RWPE2 (cell line): ENCODE measurements at regions not wholly inside any gene's neighbourhood (a gene's known extent, or its start where the extent isn't known, plus 50 kb on each side); places are given as distances from the start of the nearest gene placed in this dataset.
A peak's percentile ranks its signal among the peaks of the same experiment; 100 is the strongest.

ENCODE experiments used
- ATAC-seq: fragments of 200-7000 bp; cut with Tn5 transposase; 3 replicates; pipeline ENCODE4 v1.9.1; 2021; ENCODE audit warnings: low read depth
- DNase-seq: peaks from one replicate; pipeline ENCODE4 v3.0.0-alpha.2; 2020; ENCODE audit warnings: low spot score
- H3K27ac ChIP-seq: fragments of 450-650 bp; 2 replicates; pipeline ENCODE4 v1.5.1; 2017; ENCODE audit warnings: mild to moderate bottlenecking; ENCODE audit not compliant: poor library complexity, severe bottlenecking
- H3K27me3 ChIP-seq: fragments of 250-450 bp; sonication (Bioruptor Pico); 2 replicates; pipeline ENCODE4 v1.5.1; 2021; ENCODE audit warnings: mild to moderate bottlenecking, moderate library complexity; ENCODE audit not compliant: insufficient read depth, poor library complexity, severe bottlenecking
- H3K36me3 ChIP-seq: fragments of 250-450 bp; sonication (Bioruptor Pico); 2 replicates; pipeline ENCODE4 v1.5.1; 2020; ENCODE audit warnings: low read depth, mild to moderate bottlenecking, moderate library complexity
- H3K4me1 ChIP-seq: fragments of 250-450 bp; sonication (Bioruptor Pico); 2 replicates; pipeline ENCODE4 v1.5.1; 2021; ENCODE audit warnings: mild to moderate bottlenecking, moderate library complexity; ENCODE audit not compliant: insufficient read depth, poor library complexity, severe bottlenecking
- H3K4me3 ChIP-seq: fragments of 250-450 bp; sonication (Bioruptor Pico); 2 replicates; pipeline ENCODE4 v1.5.1; 2021; ENCODE audit warnings: mild to moderate bottlenecking, moderate library complexity; ENCODE audit not compliant: severe bottlenecking
- H3K9me3 ChIP-seq: fragments of 250-450 bp; sonication (Bioruptor Pico); 2 replicates; pipeline ENCODE4 v1.5.1; 2021; ENCODE audit warnings: mild to moderate bottlenecking, moderate library complexity; ENCODE audit not compliant: severe bottlenecking
- TF ChIP-seq, protein P1 (sequence below): fragments of 450-650 bp; IDR thresholded peaks from one replicate; pipeline ENCODE4 v1.5.1; 2017; ENCODE audit warnings: mild to moderate bottlenecking, moderate library complexity; ENCODE audit not compliant: poor library complexity, severe bottlenecking

DNA sequence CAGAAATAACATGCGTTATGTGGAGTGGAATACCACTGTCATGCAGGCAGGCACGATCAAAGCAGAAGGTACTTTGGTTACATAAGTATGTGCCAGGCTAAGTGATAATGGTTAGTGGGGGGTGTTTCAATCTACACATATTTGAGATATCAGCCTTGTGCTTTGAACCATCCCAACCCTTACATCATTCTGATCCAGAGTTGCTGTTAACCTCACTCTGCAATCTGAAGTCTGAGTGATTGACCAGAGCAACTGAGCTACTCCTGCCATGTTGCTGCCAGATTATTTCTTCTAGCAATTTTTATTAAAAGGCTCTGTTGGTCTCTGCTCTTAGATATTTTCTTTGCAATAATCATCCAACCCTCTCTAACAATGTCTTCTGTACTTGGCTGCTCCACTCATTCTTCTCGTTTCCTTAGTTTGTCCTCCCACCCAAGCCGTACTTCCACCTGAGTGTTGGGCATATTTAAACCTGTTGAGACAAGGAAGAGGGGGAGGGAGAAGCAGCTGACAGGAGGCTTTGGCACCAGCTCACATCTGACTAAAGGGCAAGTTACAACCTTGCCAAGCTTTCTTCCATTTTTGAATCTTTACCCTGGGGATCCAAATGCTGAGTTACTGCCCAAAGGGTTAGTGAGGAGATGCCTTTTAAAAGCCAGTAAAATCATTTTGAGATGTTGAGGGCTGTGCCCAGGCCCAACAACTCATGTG, 114.1 kb upstream of the SESN3 start:
- H3K9me3 ChIP-seq = no peaks in the 10 kb centered on the region
- H3K27ac ChIP-seq = no peak overlapping the region
- no peaks in the 10 kb centered on the region for H3K4me1 ChIP-seq
- TF ChIP-seq, protein P1, sequence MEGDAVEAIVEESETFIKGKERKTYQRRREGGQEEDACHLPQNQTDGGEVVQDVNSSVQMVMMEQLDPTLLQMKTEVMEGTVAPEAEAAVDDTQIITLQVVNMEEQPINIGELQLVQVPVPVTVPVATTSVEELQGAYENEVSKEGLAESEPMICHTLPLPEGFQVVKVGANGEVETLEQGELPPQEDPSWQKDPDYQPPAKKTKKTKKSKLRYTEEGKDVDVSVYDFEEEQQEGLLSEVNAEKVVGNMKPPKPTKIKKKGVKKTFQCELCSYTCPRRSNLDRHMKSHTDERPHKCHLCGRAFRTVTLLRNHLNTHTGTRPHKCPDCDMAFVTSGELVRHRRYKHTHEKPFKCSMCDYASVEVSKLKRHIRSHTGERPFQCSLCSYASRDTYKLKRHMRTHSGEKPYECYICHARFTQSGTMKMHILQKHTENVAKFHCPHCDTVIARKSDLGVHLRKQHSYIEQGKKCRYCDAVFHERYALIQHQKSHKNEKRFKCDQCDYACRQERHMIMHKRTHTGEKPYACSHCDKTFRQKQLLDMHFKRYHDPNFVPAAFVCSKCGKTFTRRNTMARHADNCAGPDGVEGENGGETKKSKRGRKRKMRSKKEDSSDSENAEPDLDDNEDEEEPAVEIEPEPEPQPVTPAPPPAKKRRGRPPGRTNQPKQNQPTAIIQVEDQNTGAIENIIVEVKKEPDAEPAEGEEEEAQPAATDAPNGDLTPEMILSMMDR = no peak
- H3K36me3 ChIP-seq = no peaks in the 10 kb centered on the region
- no peak for DNase-seq
- H3K27me3 ChIP-seq = no peaks in the 10 kb centered on the region
- H3K4me3 ChIP-seq = no peak overlapping the region
- peak; percentile 38; the same call in 1 of the 3 replicates for ATAC-seq

DNA sequence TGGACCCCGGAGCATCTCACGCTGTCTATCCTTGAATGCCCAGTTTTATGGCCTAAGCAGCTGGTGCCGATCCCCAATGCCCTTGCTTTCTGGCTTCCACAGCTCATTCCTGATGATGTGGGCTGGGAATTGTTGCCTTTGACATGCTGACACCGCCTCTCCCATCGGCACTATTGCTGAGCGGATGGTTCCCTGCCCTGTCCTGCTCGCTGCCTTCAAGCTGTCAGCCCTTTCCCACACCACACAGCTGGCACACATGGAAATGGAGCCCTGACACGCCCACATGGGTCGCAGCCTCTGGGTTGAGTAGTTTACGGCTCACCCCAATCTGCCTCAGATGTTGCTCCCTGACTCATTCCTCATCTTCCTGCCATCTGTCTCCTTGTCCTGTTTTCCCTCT, 110.2 kb upstream of the SESN3 start:
- H3K9me3 ChIP-seq = no peaks in the 10 kb centered on the region
- H3K27me3 ChIP-seq = no peaks in the 10 kb centered on the region
- peaks cover 17% of the 10 kb centered on the region for H3K4me1 ChIP-seq
- no peak overlapping the region for H3K27ac ChIP-seq
- DNase-seq = no peak
- TF ChIP-seq, protein P1 = no peak
- ATAC-seq = no peak
- H3K4me3 ChIP-seq = no peak overlapping the region
- no peaks in the 10 kb centered on the region for H3K36me3 ChIP-seq

DNA sequence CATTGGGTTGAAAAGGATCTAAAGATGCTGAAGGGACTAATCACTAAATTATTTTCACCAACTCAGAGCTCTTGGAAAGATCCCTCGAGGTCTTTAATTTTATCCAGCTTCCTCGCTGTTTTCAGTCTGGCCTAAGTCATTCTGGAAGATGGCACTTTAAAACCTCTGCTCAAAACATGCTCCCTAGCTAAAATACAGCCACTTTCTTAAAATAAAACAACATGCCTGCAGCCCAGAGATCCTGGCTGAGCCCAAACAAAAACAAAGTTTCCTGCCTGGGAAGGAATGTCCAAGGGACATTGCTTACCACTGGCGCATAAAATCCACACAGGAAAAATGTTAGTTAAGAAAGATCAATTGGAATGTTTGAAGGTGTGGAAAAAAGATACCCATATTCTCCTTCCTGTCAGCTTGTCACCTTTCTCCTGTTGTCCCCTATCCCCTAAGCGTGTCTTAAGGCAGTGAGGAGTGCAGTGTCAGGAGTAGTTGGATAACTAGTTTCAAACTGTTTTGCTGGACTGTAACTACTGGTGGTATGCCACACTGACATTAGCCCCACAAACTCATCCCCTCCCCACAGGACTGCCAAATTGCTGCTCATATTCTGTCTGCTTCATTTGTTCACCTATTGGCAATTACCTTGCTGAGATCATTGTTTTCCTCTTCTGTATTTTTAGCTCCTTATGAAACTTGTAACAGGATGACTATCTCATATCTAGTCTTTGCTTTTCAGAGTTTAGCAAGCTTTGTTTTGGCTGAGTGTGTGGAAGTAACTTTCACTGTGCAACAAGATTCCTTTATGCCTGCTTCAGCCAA, 108.3 kb upstream of the SESN3 start:
- no peaks in the 10 kb centered on the region for H3K9me3 ChIP-seq
- H3K4me1 ChIP-seq = peaks cover 17% of the 10 kb centered on the region
- H3K36me3 ChIP-seq = no peaks in the 10 kb centered on the region
- TF ChIP-seq, protein P1 = no peak
- no peaks in the 10 kb centered on the region for H3K27me3 ChIP-seq
- no peak overlapping the region for H3K4me3 ChIP-seq
- no peak overlapping the region for H3K27ac ChIP-seq
- ATAC-seq = no peak
- no peak for DNase-seq

DNA sequence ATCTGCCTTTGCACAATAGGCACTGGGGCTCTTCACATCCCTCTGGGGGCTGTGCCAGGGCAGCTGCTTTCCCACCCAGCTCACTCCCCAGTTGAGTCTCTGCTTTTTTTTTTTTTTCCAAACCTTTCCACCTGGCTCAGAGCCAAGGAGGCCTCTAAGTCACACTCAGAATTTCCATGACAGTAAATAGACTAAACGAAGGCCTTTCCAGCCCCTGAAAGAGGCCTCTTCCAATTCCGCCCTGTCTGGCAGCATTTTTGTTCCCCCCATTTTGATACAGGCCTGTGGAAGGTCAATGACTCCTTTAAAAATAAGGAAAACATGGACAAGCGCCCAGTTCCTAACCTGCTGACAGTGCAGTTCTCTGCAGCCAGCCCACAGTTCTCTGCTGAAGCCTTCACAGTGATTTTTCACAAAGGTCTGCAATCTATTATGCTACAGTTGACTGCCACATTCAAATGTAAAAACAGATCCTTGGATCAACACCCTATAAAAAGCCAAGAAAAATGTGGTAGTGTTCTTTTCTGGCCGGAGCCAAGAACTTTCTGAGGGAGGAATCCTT, 107.5 kb upstream of the SESN3 start:
- DNase-seq = no peak
- H3K4me3 ChIP-seq = no peak overlapping the region

More for the DNA sequence above, 107.5 kb upstream of the SESN3 start:
- H3K9me3 ChIP-seq = no peaks in the 10 kb centered on the region
- H3K27ac ChIP-seq = no peak overlapping the region
- no peaks in the 10 kb centered on the region for H3K36me3 ChIP-seq
- no peak for ATAC-seq
- H3K27me3 ChIP-seq = no peaks in the 10 kb centered on the region
- TF ChIP-seq, protein P1 = no peak
- H3K4me1 ChIP-seq = peaks cover 17% of the 10 kb centered on the region
